Activated T-helper 1 cell treated with Interleukin-2 at 50 U/mL for 16 hours (primary cell): ENCODE measurements at regions not wholly inside any gene's neighbourhood (a gene's known extent, or its start where the extent isn't known, plus 50 kb on each side); places are given as distances from the start of the nearest gene placed in this dataset.

Experiments used
- DNase-seq: peaks from one replicate; pipeline ENCODE4 v3.0.0-alpha.2; 2020; ENCODE audit warnings: low read depth

DNA sequence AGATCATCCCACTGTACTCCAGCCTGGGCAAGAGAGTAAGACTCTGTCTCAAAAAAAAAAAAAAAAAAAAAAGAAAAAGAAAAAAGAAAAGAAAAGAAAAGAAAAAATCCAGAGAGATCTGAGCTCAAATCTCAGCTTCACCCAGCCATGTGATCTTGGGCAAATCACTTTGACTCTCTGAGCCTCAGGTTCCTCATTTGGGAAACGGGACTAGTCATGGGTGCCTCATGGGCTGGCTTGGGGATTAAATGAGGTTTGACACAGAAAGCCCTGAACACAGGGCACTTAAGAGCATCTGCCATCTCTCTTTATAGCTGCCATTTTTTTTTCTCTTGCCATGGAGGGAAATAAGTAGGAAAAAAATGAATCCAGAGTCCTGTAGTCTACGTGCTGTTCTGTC lies 86.2 kb upstream of the MYL2 start:
- no peak for DNase-seq

DNA sequence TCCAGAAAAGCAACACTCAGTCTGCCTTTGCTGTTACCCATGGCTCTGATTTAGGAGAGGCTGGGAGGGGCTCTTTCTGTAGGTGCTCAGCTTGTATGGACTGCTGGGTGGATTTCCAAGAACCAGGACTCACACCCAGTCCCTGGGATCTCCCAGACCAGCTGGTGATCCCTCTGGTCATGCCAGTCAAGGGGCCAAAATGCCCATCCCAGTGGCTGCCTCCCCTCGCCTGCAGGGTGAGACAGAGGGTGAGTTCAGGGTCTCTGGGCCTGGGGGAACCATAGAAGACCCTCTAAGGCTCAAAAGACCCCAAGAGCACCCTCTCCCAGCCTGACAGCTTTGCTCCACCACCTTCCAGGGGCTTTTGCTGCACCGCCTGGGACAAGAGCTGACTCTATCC lies 78.6 kb upstream of the MYL2 start:
- DNase-seq: no peak

DNA sequence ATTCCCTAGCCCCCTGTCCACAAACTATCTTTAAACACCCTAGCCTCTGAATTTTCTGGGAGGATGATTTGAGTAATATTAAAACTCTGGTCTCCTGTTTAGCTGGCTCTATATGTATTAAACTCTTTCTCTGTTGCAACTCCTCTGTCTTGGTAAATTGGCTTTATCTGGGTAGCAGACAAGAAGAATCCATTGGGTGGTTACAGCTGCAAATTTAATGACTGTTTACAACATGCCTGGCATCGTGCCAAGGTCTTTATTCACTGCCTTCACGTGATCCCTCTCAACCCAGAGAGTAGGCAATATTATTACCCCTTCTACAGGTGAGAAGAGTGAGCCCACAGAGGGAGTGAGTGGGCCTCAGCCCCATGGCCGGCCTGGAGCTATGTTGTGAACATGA lies 77.8 kb upstream of the MYL2 start:
- DNase-seq: no peak

DNA sequence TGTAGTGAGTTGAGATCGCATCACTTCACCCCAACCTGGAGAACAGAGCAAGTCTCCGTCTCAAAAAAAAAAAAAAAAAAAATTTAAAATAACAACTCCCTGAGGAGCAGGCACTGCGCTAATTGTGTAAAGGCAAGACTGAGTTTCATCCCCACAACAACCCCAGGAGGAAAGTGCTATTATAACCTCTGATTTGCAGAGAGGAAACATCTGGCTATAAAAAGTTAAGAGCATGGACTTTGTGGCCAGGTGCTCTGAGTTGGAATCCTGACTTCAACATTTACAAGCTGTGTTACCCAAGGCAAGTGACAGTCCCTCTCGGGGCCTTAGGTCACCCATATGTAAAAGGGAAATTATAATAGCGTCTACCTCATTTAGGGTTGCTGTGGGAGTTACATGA lies 76.0 kb upstream of the MYL2 start:
- no peak for DNase-seq

DNA sequence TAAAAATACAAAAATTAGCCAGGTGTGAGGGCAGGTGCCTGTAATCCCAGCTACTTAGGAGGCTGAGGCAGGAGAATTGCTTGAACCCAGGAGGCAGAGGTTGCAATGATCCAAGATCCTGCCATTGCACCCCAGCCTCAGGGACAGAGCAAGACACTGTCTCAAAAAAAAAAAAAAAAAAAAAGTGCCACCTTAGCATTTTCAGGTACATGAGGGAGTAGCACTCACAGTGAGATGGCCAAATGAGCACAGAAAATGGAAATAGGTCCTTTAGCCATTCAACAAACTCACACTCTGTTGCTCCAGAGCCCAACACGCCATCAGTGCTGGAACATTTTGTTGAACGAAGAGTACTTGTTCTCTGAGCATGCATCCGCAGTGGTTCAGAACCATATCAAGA lies 75.2 kb upstream of the MYL2 start:
- DNase-seq: no peak

DNA sequence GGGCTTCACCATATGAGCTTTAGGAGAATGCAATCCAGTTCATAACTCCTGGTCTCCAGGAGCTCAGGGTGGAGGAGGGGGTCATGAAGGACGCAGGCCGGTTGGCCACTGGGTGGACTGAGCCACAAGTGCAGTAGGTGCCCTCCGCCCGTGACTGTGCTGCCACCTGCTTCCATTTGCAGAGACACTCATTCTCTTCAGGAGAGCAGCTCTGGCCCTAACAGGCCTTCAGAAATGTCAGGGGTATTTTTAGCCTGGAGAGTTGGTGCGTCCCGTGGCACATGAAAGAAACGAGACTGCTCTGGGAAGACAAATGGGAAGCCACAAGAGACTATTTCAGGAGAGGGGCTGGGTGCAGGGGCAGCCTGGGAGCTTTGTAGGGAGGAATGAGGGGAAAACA lies 74.6 kb upstream of the MYL2 start:
- DNase-seq: no peak

DNA sequence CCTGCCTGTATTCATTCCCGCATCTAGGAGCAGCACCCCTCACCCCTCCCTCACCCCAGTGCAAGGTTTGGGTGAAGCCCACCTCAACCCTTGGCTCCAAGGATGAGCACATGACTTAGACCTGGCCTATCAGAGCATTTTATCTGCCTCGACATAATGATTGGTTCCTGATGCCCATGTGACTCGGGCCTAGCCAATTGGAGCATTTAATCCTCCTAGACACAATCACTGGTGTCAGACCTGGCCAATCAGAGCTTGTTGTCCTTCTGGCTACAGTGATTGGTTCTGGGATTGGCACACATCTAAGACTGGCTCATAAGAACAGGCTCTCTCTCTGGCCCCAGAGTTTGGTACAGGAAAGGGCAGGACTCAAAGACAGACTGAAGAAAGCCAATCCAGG lies 73.1 kb upstream of the MYL2 start:
- no peak for DNase-seq

DNA sequence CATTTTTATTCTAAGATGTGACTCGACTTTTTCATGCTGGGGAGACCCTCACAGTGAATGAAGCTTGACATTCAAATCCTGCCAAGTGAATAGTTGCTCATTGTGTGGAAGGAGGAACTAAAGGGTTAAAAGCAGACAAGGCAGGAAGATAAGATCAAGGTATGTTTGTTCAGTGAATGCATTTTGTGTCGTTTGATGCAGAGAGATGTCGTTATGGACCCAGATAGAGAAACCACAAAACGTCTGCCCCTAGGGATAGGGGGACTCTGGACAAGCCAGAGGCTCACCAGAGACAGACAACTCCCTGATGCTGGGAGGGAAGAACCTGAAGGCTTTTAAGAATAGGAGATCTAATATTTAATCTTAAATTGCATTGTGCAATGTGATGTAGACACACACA lies 72.5 kb upstream of the MYL2 start:
- no peak for DNase-seq

DNA sequence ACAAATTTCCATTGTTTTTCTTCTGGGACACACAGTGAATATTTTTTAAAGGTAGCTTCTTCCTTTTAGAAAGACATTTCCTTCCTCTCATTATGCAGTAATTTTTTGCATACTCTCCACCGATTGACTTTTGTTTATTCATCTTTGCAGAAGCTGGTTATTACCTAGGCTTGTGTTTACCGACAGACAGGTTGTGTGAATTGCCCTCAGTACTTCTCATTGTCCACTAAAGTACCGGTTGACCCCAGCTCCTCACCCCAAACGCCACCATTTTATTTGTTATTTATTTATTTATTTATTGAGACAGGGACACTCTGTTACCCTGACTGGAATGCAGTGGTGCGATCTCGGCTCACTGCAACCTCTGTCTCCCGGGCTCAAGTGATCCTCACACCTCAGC lies 63.4 kb upstream of the MYL2 start:
- DNase-seq: no peak

DNA sequence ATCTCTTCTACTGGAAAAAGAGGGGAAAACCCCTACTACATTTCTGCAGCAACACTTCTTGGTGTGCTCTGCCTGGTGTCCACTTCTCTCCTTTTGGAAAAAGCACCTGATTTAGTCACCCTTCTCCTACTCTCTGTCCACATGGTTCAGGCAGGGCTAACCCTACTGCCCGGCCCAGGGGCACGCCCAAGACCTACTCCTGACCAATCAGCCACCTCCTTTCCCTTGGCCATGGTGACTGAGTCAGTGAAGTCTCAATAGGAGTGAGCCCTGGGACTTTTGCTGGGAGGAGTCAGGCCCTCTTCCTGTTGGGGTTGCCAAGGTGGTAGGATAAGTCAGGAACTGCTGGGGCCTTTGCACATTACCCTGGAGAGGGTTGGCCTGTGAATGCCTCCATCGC lies 52.5 kb upstream of the MYL2 start:
- DNase-seq: no peak

DNA sequence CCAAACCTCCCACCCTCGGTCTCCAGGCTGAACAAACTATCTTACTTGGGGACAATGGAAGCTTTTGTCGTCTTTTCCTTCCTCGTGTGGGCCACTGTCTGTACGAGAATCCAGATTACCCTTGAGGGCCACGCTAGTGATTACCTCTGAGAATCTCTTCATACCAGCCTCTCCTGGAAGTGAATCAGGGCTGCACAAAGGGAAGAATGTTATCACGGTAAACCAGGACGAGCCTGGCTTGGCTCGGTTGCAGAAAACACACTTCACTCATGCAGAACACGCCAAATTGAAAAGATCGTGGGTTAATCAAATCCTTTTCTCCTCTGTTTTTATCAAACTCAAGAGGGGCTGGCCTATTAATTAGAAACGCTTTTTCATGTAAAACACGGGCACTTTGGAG lies 51.6 kb upstream of the MYL2 start:
- no peak for DNase-seq

DNA sequence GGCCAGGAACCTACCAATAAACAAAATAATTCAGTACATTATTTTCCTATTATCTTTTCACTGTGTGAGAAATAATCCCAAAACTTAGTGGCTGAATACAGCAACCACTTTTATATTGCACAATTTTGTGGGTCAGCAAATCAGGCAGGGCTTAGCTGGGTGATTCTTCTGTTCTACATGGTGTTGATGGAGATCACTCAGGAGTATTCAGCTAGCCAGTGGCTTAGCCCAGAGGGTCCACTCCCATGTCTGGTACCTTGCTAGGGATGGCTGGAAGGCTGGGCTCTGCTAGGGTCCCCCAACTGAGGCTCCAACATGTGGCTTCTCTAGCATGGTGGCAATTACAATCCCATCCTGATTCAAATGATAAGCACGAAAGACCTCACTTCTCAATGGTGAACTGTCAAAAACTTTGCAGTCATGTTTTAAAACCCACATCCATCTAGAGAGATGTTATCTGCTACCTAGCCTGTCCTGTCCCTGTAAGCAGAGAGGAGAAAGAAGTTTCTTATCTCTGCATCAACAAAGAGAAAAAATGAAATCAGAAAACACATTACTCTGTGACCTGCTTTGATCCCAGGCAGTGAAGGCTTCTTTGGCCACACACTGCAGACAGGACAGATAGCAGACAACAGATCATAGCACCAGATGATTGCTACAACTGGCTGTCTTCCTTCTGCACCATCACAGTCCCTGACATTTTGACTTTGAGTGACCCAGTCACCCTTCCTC lies 51.0 kb upstream of the MYL2 start:
- no peak for DNase-seq
